ENCODE measurements at regions not wholly inside any gene's neighbourhood (a gene's known extent, or its start where the extent isn't known, plus 50 kb on each side); places are given as distances from the start of the nearest gene placed in this dataset.

- TF ChIP-seq CTCF (IDR thresholded peaks at IDR 0.05) (no peak), POLR2A (IDR thresholded peaks at IDR 0.05) (no peak)
Measured at GRCh38 chrX:42195506-42195905, 272.2 kb upstream of the CASK start.

All from lower leg skin (tissue), 3 donors.